Loucy (cell line): ENCODE measurements at regions not wholly inside any gene's neighbourhood (a gene's known extent, or its start where the extent isn't known, plus 50 kb on each side); places are given as distances from the start of the nearest gene placed in this dataset.

Experiments used
- EZH2phosphoT487 ChIP-seq: fragments of 200-600 bp; IDR thresholded peaks from 2 replicates; pipeline ENCODE4 v1.6.1; 2018; ENCODE audit warnings: antibody characterized with exemption, mild to moderate bottlenecking, moderate library complexity, borderline replicate concordance
- TF ChIP-seq, protein P1 (sequence below): fragments of 200-600 bp; sonication (generic); conservative IDR thresholded peaks from 2 replicates; pipeline ENCODE4 v1.5.1; 2014; ENCODE audit warnings: mild to moderate bottlenecking, antibody characterized with exemption, low read length

DNA sequence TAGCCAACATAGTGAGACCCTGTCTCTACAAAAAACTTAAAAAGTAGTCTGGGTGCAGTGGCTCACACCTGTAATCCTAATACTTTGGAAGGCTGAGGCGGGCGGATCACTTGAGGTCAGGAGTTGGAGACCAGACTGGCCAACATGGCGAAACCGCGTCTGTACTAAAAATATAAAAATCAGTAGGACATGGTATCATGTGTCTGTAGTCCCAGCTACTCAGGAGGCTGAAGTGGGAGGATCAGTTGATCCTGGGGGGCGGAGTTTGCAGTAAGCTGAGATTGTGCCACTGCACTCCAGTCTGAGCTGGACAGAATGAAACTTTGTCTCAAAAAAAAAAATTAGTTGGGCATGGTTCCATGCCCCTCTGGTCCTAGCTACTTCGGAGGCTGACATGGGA, 57.9 kb upstream of the MIER3 start:
- TF ChIP-seq, protein P1, sequence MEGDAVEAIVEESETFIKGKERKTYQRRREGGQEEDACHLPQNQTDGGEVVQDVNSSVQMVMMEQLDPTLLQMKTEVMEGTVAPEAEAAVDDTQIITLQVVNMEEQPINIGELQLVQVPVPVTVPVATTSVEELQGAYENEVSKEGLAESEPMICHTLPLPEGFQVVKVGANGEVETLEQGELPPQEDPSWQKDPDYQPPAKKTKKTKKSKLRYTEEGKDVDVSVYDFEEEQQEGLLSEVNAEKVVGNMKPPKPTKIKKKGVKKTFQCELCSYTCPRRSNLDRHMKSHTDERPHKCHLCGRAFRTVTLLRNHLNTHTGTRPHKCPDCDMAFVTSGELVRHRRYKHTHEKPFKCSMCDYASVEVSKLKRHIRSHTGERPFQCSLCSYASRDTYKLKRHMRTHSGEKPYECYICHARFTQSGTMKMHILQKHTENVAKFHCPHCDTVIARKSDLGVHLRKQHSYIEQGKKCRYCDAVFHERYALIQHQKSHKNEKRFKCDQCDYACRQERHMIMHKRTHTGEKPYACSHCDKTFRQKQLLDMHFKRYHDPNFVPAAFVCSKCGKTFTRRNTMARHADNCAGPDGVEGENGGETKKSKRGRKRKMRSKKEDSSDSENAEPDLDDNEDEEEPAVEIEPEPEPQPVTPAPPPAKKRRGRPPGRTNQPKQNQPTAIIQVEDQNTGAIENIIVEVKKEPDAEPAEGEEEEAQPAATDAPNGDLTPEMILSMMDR = no peak
- TF ChIP-seq EZH2phosphoT487 = no peak
